IPS-20b (cell line): ENCODE measurements at regions not wholly inside any gene's neighbourhood (a gene's known extent, or its start where the extent isn't known, plus 50 kb on each side); places are given as distances from the start of the nearest gene placed in this dataset.

Experiments used
- H3K27ac ChIP-seq: one replicate; pipeline ENCODE4 v1.5.1; 2013; ENCODE audit warnings: low read length
- H3K27me3 ChIP-seq: 2 replicates; pipeline ENCODE4 v1.6.1; 2013; ENCODE audit warnings: mild to moderate bottlenecking, low read length, inconsistent platforms; ENCODE audit not compliant: insufficient read depth
- H3K36me3 ChIP-seq: 2 replicates; pipeline ENCODE4 v1.6.1; 2013; ENCODE audit warnings: low read depth, mild to moderate bottlenecking, inconsistent platforms, low read length, moderate library complexity; ENCODE audit not compliant: insufficient read depth
- H3K4me1 ChIP-seq: 2 replicates; pipeline ENCODE4 v1.6.1; 2013; ENCODE audit warnings: mild to moderate bottlenecking, control low read depth, inconsistent platforms, low read length, moderate library complexity; ENCODE audit not compliant: insufficient read depth
- H3K4me3 ChIP-seq: 2 replicates; pipeline ENCODE4 v1.5.1; 2013; ENCODE audit warnings: mild to moderate bottlenecking, low read length, inconsistent platforms
- H3K9ac ChIP-seq: 2 replicates; pipeline ENCODE4 v1.6.1; 2013; ENCODE audit warnings: low read depth, mild to moderate bottlenecking, inconsistent platforms, low read length, moderate library complexity
- H3K9me3 ChIP-seq: 2 replicates; pipeline ENCODE4 v1.6.1; 2013; ENCODE audit warnings: mild to moderate bottlenecking, low read depth, low read length, inconsistent platforms; ENCODE audit not compliant: insufficient read depth

DNA sequence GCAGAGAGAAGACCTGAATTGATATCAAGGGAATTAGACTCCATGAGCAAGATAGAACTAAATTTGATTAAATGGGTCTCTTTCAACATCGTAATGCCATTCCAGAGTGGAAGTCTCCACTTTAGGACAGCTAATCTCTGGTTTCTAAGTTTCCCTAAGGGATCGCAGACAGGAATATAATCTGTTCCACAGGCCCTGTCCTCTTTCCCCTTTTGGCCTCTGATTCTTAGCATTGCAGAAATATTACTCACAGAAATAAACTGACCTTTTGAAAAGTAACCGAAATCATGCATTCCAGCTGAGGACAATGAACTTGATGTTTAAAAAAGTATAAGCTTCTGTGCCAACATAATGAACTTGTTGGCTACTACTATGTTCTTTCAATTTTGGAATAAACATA is 227.8 kb downstream of the ETS1 start:
- Histone ChIP-seq H3K4me3 (no peak overlapping the region), H3K4me1 (no peaks in the 10 kb centered on the region), H3K27ac (no peak overlapping the region), H3K9me3 (no peaks in the 10 kb centered on the region), H3K27me3 (no peaks in the 10 kb centered on the region), H3K36me3 (no peaks in the 10 kb centered on the region), H3K9ac (no peak overlapping the region)

DNA sequence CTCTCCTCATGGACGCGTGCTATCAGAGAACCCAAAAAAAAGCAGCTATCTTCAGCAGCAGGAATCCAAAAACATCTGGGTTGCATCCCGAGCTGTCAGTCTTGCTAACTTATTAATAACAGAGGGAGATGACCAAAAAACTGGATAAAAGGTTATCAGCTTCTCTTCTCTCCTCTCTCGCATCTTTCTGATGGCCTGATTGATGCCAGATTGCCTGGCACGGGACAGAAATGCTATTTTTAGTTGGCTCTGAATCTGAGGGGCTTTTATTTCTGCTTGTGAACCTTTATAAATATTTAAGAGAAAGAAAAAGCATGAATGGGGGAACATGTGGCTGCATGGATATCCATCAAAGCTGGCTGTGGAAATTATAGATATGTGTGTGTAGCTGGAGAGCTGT is 230.3 kb downstream of the ETS1 start:
- no peaks in the 10 kb centered on the region for H3K27me3 ChIP-seq
- no peak overlapping the region for H3K4me3 ChIP-seq
- no peaks in the 10 kb centered on the region for H3K4me1 ChIP-seq
- H3K27ac ChIP-seq = no peak overlapping the region
- no peaks in the 10 kb centered on the region for H3K9me3 ChIP-seq
- H3K9ac ChIP-seq = no peak overlapping the region
- no peaks in the 10 kb centered on the region for H3K36me3 ChIP-seq

DNA sequence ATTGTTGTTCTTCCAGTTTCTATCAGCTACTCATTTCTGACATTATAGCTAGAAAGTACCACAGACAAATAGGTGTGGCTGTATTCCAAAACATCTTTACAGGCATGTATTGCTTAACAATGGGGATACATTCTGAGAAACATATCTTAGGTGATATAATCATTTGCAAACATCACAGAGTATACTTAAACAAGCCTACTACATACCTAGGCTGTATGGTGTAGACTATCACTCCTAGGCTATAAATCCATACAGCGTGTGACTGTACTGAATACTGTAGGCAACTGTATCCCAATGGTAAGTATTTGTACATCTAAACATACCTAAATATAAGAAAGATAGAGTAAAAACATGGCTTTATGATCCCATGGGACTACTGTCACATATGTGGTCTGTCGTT is 231.8 kb downstream of the ETS1 start:
- Histone ChIP-seq H3K27me3 (no peaks in the 10 kb centered on the region), H3K27ac (no peak overlapping the region), H3K4me1 (no peaks in the 10 kb centered on the region), H3K9me3 (no peaks in the 10 kb centered on the region), H3K9ac (no peak overlapping the region), H3K4me3 (no peak overlapping the region), H3K36me3 (no peaks in the 10 kb centered on the region)

DNA sequence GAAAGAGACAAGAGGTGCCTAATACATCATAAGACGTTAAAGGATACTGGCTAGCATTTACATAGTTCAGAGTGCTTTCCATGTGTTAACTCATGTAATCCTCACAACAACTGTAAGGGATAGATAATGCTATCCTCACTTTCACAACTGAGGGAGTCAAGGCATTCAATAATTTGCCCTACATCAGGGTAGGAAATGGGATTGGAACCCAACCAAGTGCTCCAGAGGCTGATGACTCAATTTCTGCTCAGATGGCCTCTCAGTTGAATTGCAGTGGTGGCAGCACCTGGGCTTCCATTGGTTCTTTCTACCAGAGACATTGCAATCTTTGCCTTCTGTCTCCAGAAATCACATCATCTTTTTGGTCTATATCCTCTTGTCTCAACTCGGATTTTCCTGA is 232.9 kb downstream of the ETS1 start:
- Histone ChIP-seq H3K9me3 (no peaks in the 10 kb centered on the region), H3K27me3 (no peaks in the 10 kb centered on the region), H3K9ac (no peak overlapping the region), H3K27ac (no peak overlapping the region), H3K4me3 (no peak overlapping the region), H3K4me1 (no peaks in the 10 kb centered on the region), H3K36me3 (no peaks in the 10 kb centered on the region)

DNA sequence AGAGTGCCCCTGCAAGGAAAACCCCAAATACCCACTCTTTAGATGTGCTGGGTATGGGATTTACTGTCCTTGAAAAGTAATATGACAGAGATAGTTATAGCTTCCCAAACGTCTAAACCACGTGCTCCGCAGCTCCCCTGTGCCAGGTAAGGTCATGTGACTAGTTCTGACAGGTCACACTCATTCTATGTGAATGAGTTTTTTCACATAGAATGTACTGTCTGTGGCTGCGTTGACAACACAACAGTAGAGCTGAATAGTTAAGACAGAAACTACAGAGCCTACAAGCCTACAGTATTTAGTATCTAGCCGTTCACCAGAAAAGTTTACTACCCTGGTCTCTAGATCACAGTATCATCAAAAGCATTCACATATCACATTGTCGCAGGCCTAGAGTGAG is 236.2 kb downstream of the ETS1 start:
- H3K27me3 ChIP-seq = no peaks in the 10 kb centered on the region
- no peak overlapping the region for H3K4me3 ChIP-seq
- H3K9ac ChIP-seq = no peak overlapping the region
- no peaks in the 10 kb centered on the region for H3K36me3 ChIP-seq
- H3K9me3 ChIP-seq = no peaks in the 10 kb centered on the region
- no peak overlapping the region for H3K27ac ChIP-seq
- no peaks in the 10 kb centered on the region for H3K4me1 ChIP-seq

DNA sequence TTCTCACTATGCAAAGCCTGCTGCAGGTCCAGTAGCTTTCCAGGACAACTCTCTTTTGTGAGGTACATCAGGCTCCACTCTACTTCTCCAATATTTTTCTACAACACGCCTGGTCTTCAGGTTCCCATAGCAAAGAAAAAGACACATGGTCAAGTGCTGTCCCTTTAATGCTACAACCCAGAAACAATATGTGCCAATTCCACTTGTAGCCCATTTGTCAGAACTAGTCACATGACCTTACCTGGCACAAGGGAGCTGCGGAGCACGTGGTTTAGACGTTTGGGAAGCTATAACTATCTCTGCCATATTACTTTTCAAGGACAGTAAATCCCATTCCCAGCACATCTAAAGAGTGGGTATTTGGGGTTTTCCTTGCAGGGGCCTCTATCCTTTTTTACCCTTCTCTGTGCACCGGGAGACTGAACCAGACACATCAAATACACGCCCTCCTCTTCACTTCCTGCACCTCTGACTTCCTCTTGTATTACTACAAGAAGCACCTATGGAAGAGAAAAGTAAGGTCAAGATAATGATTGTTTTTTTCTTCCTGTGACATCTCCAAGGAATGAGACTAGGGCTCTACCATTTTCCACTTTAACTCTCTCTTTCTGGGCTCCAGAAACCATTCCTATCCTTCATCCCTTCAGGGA is 237.6 kb downstream of the ETS1 start:
- Histone ChIP-seq H3K4me1 (no peaks in the 10 kb centered on the region), H3K36me3 (no peaks in the 10 kb centered on the region)

DNA sequence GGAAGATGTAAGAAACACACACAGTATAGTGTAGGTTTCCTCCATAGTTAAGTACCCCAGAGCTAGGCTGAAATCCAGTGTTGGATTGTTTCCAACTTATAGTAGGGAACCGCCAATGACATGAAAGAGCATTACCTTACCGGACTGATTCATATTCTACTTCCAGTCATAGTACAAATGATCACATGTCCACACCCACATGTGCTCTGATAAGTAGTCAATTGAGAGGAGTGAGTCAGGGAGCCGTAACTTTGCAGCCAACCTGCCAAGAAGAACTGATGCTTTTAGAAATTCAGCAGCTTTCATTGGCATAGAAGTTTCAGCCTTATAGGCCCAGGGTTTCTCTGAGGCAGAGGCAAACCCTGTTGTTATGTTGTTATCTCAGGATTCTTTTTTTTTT is 240.6 kb downstream of the ETS1 start:
- no peak overlapping the region for H3K9ac ChIP-seq

More for the DNA sequence above, 237.6 kb downstream of the ETS1 start:
- H3K9ac ChIP-seq = no peak overlapping the region
- no peak overlapping the region for H3K27ac ChIP-seq
- H3K4me3 ChIP-seq = no peak overlapping the region
- no peaks in the 10 kb centered on the region for H3K27me3 ChIP-seq
- H3K9me3 ChIP-seq = no peaks in the 10 kb centered on the region

DNA sequence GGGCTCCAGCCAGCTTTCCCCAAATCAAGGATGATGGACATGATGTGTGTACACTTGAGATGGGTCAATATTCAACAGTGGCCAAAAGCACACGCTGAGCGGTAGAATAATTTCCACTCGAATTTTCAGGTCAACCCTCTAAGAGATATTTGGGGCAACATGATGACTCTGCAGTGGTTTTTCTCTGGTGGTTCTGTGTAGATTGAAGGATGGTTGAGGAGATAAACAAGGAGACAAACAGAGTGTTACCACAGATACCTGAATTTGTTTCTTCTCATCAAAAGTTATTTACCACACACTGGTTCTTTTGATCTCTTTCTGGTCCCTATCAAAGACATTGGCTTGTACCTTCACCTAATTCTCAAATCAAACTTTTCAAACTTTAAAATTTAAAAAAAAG is 242.0 kb downstream of the ETS1 start:
- Histone ChIP-seq H3K9ac (no peak overlapping the region), H3K27me3 (no peaks in the 10 kb centered on the region), H3K9me3 (no peaks in the 10 kb centered on the region), H3K4me3 (no peak overlapping the region), H3K4me1 (peaks cover 5% of the 10 kb centered on the region; the same call in 1 of the 2 replicates), H3K36me3 (no peaks in the 10 kb centered on the region), H3K27ac (no peak overlapping the region)

More for the DNA sequence above, 240.6 kb downstream of the ETS1 start:
- peaks cover 5% of the 10 kb centered on the region; the same call in 1 of the 2 replicates for H3K4me1 ChIP-seq
- H3K27me3 ChIP-seq = no peaks in the 10 kb centered on the region
- no peaks in the 10 kb centered on the region for H3K36me3 ChIP-seq
- no peak overlapping the region for H3K4me3 ChIP-seq
- H3K27ac ChIP-seq = no peak overlapping the region
- H3K9me3 ChIP-seq = no peaks in the 10 kb centered on the region

DNA sequence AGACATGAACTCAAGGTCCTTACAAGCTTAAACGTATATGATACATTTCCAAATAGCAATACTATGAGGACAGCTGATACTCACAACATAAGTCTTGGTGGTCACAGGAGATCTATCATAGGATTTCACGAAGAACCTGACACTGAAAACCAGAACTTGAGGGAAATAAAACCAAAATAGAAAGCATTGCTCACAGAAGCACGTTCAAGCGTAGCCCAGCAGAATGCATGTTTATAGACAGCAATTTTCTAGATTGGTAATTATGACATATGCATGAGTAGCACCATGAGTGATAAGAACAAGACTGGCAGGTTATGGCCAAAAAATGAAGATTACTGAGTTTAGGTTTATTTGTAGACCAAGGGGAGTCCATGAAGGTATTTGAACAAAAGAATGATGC is 243.5 kb downstream of the ETS1 start:
- Histone ChIP-seq H3K9me3 (no peaks in the 10 kb centered on the region), H3K27me3 (no peaks in the 10 kb centered on the region), H3K4me3 (no peak overlapping the region), H3K9ac (no peak overlapping the region), H3K4me1 (peaks cover 5% of the 10 kb centered on the region; the same call in 1 of the 2 replicates), H3K36me3 (no peaks in the 10 kb centered on the region), H3K27ac (no peak overlapping the region)

DNA sequence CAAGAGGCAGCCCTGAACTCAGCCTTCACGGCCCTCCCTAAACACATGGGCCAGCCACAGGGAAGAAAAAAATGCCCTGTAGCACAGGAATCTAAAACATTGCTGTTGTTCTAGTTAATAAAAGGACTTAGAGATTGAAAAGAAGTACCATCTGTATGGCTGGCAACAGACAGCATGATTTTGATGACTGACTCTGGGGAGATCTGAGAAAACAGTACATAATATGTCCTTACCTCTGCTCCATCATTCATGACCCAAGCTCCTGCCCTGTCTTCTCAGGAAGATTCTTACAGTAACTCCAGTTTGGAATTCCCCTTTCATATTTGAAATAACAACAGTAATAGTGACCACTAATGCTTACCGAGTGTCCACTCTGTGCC is 244.2 kb downstream of the ETS1 start:
- H3K27ac ChIP-seq = no peak overlapping the region
- no peak overlapping the region for H3K9ac ChIP-seq

DNA sequence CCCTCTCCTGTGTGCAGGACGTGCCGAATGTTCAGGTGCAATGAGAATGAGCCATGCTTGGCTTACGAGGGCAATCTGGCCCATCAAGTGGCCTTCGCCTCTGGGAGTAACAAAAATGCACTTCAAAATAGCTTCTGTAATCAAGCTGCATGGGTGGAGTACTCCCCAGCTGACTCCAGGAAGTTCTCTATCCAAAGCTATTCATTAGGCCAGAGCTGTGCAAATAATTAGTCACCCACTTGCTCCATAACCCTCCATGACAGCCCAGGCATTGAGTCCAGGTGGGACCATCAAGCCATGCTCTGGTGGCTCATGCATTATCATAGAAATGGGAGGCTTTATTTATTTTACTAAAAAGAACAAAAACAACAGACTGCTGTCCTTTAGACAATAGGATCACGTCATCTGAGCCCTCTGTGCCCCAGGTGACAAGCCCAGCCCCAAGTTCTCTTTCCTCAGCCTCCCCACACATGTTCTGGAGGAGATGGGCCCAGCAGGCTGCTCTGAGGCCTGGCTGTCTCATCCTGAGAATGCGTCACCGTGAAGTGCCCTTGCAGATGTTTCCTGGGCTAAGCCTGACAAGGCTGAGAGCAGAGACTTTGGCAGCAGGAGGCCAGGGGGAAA is 244.7 kb downstream of the ETS1 start:
- no peak overlapping the region for H3K27ac ChIP-seq
- H3K9ac ChIP-seq = no peak overlapping the region
- H3K4me1 ChIP-seq = peaks cover 5% of the 10 kb centered on the region; the same call in 1 of the 2 replicates
- no peaks in the 10 kb centered on the region for H3K9me3 ChIP-seq
- no peaks in the 10 kb centered on the region for H3K27me3 ChIP-seq
- no peak overlapping the region for H3K4me3 ChIP-seq
- H3K36me3 ChIP-seq = no peaks in the 10 kb centered on the region

More for the DNA sequence above, 244.2 kb downstream of the ETS1 start:
- Histone ChIP-seq H3K4me3 (no peak overlapping the region), H3K27me3 (no peaks in the 10 kb centered on the region), H3K36me3 (no peaks in the 10 kb centered on the region), H3K4me1 (peaks cover 5% of the 10 kb centered on the region; the same call in 1 of the 2 replicates), H3K9me3 (no peaks in the 10 kb centered on the region)
